Stomach (tissue), 8 donors: ENCODE measurements at regions not wholly inside any gene's neighbourhood (a gene's known extent, or its start where the extent isn't known, plus 50 kb on each side); places are given as distances from the start of the nearest gene placed in this dataset.

ENCODE experiments used
- DNase-seq, 2 donors: peaks; one replicate each; pipeline versions ENCODE4 v3.0.0 to v3.0.0-alpha.2; 2013 to 2019
- H3K27ac ChIP-seq, 5 donors: fragments of 200-600 bp in 4 of 5; sonication (generic) in 4 of 5; one replicate each; pipeline ENCODE4 v1.5.1; 2013 to 2019; ENCODE audit warnings: mild to moderate bottlenecking in 1 of 5, moderate library complexity in 1 of 5
- H3K27me3 ChIP-seq, 3 donors: fragments of 200-600 bp; sonication (generic); one replicate each; pipeline ENCODE4 v1.5.1; 2017 to 2019; ENCODE audit warnings: mixed run types in 1 of 3
- H3K36me3 ChIP-seq, 4 donors: fragments of 200-600 bp; sonication (generic); 1 replicate in 3 of 4; 2 replicates in 1 of 4; pipeline ENCODE4 v1.5.1; 2016 to 2019
- H3K4me1 ChIP-seq, 4 donors: fragments of 200-600 bp; sonication (generic); one replicate each; pipeline ENCODE4 v1.5.1; 2016 to 2019
- H3K4me3 ChIP-seq, 4 donors: fragments of 200-600 bp; sonication (generic) in 3 of 4; one replicate each; pipeline ENCODE4 v1.5.1; 2016 to 2019; ENCODE audit warnings: mild to moderate bottlenecking in 1 of 4
- H3K9me3 ChIP-seq, 4 donors: fragments of 200-600 bp; sonication (generic); one replicate each; pipeline ENCODE4 v1.5.1; 2016 to 2019
- EP300 ChIP-seq: sonication (generic); formaldehyde crosslinking; IDR thresholded peaks from one replicate; pipeline ENCODE4 v1.6.1; 2017; ENCODE audit warnings: antibody characterized with exemption
- POLR2A ChIP-seq, 4 donors: fragments of 450-650 bp; IDR thresholded peaks; one replicate each; pipeline ENCODE4 v1.6.1; 2016; ENCODE audit warnings: antibody characterized with exemption in 4 of 4, control low read depth in 2 of 4, mild to moderate bottlenecking in 1 of 4, moderate library complexity in 1 of 4
- POLR2AphosphoS5 ChIP-seq, 3 donors: sonication (generic); formaldehyde crosslinking; IDR thresholded peaks; one replicate each; pipeline ENCODE4 v1.6.1; 2016; ENCODE audit warnings: antibody characterized with exemption in 3 of 3
- WGBS, 5 donors: extraction: QIAGEN DNeasy Blood & Tissue Kit in 3 of 5; methylation state at CpG; one replicate each; pipeline versions ENCODE4 v1.1.5 to v1.1.7; 2013 to 2018; 5-methylcytosine and 5-hydroxymethylcytosine counted together
- intact Hi-C: fragments of 100-400 bp; cut with DNase I; formaldehyde crosslinking; loops from one replicate; pipeline ENCODE4 v1.15.1; 2023; ENCODE audit warnings: low total_unique reads
- TF ChIP-seq, protein P1 (sequence below), 7 experiments: fragments of 450-650 bp in 4 of 7; fragments of 200-600 bp in 3 of 7; sonication (generic) in 3 of 7; IDR thresholded peaks; one replicate each; pipeline ENCODE4 v1.5.1; 2016 to 2019; ENCODE audit warnings: antibody characterized with exemption in 7 of 7, control low read depth in 2 of 7, mild to moderate bottlenecking in 1 of 7
- donor health status: healthy with polysubstance abuse.
- donor health status: Bipolar disorder and iron deficiency.
- donor health status: healthy.

GRCh38 chr18:46412916-46413315 lies 244.1 kb downstream of the LOXHD1 start:
- Histone ChIP-seq H3K27ac (peak overlapping the region in 3 of 5 donors; percentile 63 to 71 (median 70)), H3K9me3 (no peaks in the 10 kb centered on the region), H3K27me3 (no peaks in the 10 kb centered on the region), H3K4me3 (no peak overlapping the region), H3K36me3 (no peaks in the 10 kb centered on the region), H3K4me1 (peaks cover 8 to 34% (median 20%) of the 10 kb centered on the region in 4 donors)
- no peak for TF ChIP-seq POLR2A (IDR thresholded peaks at IDR 0.05)
- TF ChIP-seq POLR2AphosphoS5 (IDR thresholded peaks at IDR 0.05), result no peak
- TF ChIP-seq, protein P1, sequence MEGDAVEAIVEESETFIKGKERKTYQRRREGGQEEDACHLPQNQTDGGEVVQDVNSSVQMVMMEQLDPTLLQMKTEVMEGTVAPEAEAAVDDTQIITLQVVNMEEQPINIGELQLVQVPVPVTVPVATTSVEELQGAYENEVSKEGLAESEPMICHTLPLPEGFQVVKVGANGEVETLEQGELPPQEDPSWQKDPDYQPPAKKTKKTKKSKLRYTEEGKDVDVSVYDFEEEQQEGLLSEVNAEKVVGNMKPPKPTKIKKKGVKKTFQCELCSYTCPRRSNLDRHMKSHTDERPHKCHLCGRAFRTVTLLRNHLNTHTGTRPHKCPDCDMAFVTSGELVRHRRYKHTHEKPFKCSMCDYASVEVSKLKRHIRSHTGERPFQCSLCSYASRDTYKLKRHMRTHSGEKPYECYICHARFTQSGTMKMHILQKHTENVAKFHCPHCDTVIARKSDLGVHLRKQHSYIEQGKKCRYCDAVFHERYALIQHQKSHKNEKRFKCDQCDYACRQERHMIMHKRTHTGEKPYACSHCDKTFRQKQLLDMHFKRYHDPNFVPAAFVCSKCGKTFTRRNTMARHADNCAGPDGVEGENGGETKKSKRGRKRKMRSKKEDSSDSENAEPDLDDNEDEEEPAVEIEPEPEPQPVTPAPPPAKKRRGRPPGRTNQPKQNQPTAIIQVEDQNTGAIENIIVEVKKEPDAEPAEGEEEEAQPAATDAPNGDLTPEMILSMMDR (IDR thresholded peaks at IDR 0.05), result no peak
- TF ChIP-seq EP300, result no peak
- DNase-seq, result peak in 1 of 2 donors; percentile 71
- WGBS, 5 donors, result 32 to 47% (median 40%) methylated on average over 10 to 11 of the region's 11 CpGs
- intact Hi-C loops, result no loop called here

GRCh38 chr18:46413684-46414083 lies 243.3 kb downstream of the LOXHD1 start:
- intact Hi-C loops, result no loop called here
- H3K9me3 ChIP-seq, result no peaks in the 10 kb centered on the region
- WGBS, 5 donors, result 49 to 56% (median 55%) methylated on average over 3 of the region's 3 CpGs
- no peak for DNase-seq
- peak overlapping the region in 1 of 5 donors; percentile 70 for H3K27ac ChIP-seq
- no peaks in the 10 kb centered on the region for H3K36me3 ChIP-seq
- TF ChIP-seq, protein P1 (IDR thresholded peaks at IDR 0.05), result no peak
- TF ChIP-seq POLR2AphosphoS5 (IDR thresholded peaks at IDR 0.05), result no peak
- peaks cover 8 to 36% (median 20%) of the 10 kb centered on the region in 4 donors for H3K4me1 ChIP-seq
- no peak overlapping the region for H3K4me3 ChIP-seq
- no peaks in the 10 kb centered on the region for H3K27me3 ChIP-seq

- no peak overlapping the region for H3K27ac ChIP-seq
- H3K36me3 ChIP-seq, result no peaks in the 10 kb centered on the region
- H3K27me3 ChIP-seq, result no peaks in the 10 kb centered on the region
- intact Hi-C loops, result no loop called here
- no peak for DNase-seq
- peaks cover 8 to 41% (median 20%) of the 10 kb centered on the region in 4 donors for H3K4me1 ChIP-seq
- no peak overlapping the region for H3K4me3 ChIP-seq
- 71 to 88% (median 72%) methylated on average over 7 of the region's 7 CpGs for WGBS, 5 donors
- no peaks in the 10 kb centered on the region for H3K9me3 ChIP-seq
- TF ChIP-seq POLR2AphosphoS5 (IDR thresholded peaks at IDR 0.05), result no peak
- TF ChIP-seq, protein P1 (IDR thresholded peaks at IDR 0.05), result no peak
- no peak for TF ChIP-seq POLR2A (IDR thresholded peaks at IDR 0.05)
- no peak for TF ChIP-seq EP300
Observed at GRCh38 chr18:46414863-46415262, 242.2 kb downstream of the LOXHD1 start.

DNA sequence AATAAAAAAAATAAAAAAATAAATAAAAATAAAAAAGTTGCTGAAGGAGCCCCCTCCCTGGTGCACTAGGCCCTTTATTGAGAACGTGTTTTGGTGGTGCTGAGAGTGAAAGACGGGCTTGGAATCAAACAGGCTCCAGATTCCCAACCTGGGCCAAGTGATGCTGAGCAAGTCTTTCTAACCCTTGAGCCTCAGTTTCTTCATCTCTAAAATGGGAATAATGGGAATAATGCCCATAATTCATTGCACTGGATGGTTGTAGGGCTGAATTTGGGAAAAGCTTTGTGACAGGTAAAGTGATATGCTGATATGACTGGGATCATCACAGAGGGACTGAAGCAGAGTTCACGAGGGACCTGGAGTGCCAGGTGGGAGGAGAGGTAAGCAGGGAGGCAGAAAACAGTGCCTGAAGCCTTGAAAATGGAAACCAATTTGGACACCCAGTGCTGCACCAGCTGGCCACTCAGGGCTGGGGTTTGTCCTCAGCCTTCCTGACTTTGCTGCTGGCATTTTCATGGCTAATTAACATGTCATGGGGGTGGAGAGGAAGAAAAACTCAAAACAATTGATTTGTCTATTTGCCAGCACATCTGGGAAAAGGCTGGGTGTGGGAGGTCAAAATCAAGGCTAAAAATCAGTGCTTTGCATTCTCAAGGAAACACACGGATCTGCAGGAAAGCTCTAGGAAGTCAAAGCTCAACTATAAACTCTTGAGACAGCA lies 241.3 kb downstream of the LOXHD1 start:
- intact Hi-C loops, result no loop called here
- Histone ChIP-seq H3K4me3 (no peak overlapping the region), H3K9me3 (no peaks in the 10 kb centered on the region), H3K4me1 (peaks cover 8 to 41% (median 20%) of the 10 kb centered on the region in 4 donors), H3K27me3 (no peaks in the 10 kb centered on the region), H3K36me3 (no peaks in the 10 kb centered on the region), H3K27ac (no peak overlapping the region)
- WGBS, 5 donors, result 72 to 81% (median 78%) methylated on average over 4 of the region's 4 CpGs
- TF ChIP-seq POLR2A (IDR thresholded peaks at IDR 0.05), result no peak
- no peak for TF ChIP-seq EP300
- TF ChIP-seq, protein P1 (IDR thresholded peaks at IDR 0.05), result no peak
- TF ChIP-seq POLR2AphosphoS5 (IDR thresholded peaks at IDR 0.05), result no peak
- DNase-seq, result no peak
